Uterus (tissue), 3 donors: ENCODE measurements at regions not wholly inside any gene's neighbourhood (a gene's known extent, or its start where the extent isn't known, plus 50 kb on each side); places are given as distances from the start of the nearest gene placed in this dataset.
"Not testable (repeated sequence)": the region's sequence is repeated elsewhere in the genome, so short reads cannot be mapped to it uniquely, and the experiment has no call there.

Experiments used
- DNase-seq, 2 donors: peaks; one replicate each; pipeline ENCODE4 v3.0.0-alpha.2; 2019 to 2020
- H3K27ac ChIP-seq, 2 donors: fragments of 200-600 bp; sonication (generic); 1 replicate in 1 of 2; 2 replicates in 1 of 2; pipeline ENCODE4 v1.5.1; 2016 to 2018
- H3K27me3 ChIP-seq, 2 donors: fragments of 200-600 bp; sonication (generic); one replicate each; pipeline ENCODE4 v1.5.1; 2018 to 2019; ENCODE audit warnings: control low read depth in 1 of 2
- H3K36me3 ChIP-seq, 2 donors: fragments of 200-600 bp; sonication (generic); one replicate each; pipeline ENCODE4 v1.5.1; 2019; ENCODE audit warnings: control low read depth in 1 of 2
- H3K4me1 ChIP-seq, 2 donors: fragments of 200-600 bp; sonication (generic); one replicate each; pipeline ENCODE4 v1.5.1; 2018 to 2019; ENCODE audit warnings: control low read depth in 1 of 2
- H3K4me3 ChIP-seq, 2 donors: fragments of 200-600 bp; sonication (generic); 1 replicate in 1 of 2; 2 replicates in 1 of 2; pipeline ENCODE4 v1.5.1; 2018 to 2019; ENCODE audit warnings: mild to moderate bottlenecking in 1 of 2
- H3K9me3 ChIP-seq, 2 donors: fragments of 200-600 bp; sonication (generic); one replicate each; pipeline ENCODE4 v1.5.1; 2019; ENCODE audit warnings: control low read depth in 1 of 2
- POLR2A ChIP-seq, 2 donors: fragments of 450-650 bp; IDR thresholded peaks; one replicate each; pipeline ENCODE4 v1.6.1; 2016; ENCODE audit warnings: antibody characterized with exemption in 2 of 2, mild to moderate bottlenecking in 1 of 2, moderate library complexity in 1 of 2
- intact Hi-C: fragments of 100-400 bp; cut with DNase I; formaldehyde crosslinking; loops from one replicate; pipeline ENCODE4 v1.15.1; 2023; ENCODE audit warnings: low total_unique reads
- TF ChIP-seq, protein P1 (sequence below), 4 experiments: fragments of 200-600 bp in 2 of 4; fragments of 450-650 bp in 2 of 4; sonication (generic) in 2 of 4; IDR thresholded peaks; one replicate each; pipeline ENCODE4 v1.5.1; 2016 to 2019; ENCODE audit warnings: antibody characterized with exemption in 4 of 4, mild to moderate bottlenecking in 2 of 4, moderate library complexity in 1 of 4
- donor health status: DM: yes; HTN: yes; CAD: no.

- Histone ChIP-seq H3K4me1 (no peaks in the 10 kb centered on the region), H3K27me3 (no peaks in the 10 kb centered on the region), H3K9me3 (no peaks in the 10 kb centered on the region), H3K4me3 (no peak overlapping the region), H3K36me3 (no peaks in the 10 kb centered on the region), H3K27ac (no peak overlapping the region)
- no peak for TF ChIP-seq POLR2A (IDR thresholded peaks at IDR 0.05)
- TF ChIP-seq, protein P1, sequence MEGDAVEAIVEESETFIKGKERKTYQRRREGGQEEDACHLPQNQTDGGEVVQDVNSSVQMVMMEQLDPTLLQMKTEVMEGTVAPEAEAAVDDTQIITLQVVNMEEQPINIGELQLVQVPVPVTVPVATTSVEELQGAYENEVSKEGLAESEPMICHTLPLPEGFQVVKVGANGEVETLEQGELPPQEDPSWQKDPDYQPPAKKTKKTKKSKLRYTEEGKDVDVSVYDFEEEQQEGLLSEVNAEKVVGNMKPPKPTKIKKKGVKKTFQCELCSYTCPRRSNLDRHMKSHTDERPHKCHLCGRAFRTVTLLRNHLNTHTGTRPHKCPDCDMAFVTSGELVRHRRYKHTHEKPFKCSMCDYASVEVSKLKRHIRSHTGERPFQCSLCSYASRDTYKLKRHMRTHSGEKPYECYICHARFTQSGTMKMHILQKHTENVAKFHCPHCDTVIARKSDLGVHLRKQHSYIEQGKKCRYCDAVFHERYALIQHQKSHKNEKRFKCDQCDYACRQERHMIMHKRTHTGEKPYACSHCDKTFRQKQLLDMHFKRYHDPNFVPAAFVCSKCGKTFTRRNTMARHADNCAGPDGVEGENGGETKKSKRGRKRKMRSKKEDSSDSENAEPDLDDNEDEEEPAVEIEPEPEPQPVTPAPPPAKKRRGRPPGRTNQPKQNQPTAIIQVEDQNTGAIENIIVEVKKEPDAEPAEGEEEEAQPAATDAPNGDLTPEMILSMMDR (IDR thresholded peaks at IDR 0.05): no peak
- DNase-seq: no peak
- intact Hi-C loops: no loop called here
These were observed 348.9 kb upstream of the MAF start for GRCh38 chr16:79949417-79949816.

- no peak for TF ChIP-seq POLR2A (IDR thresholded peaks at IDR 0.05)
- TF ChIP-seq, protein P1 (IDR thresholded peaks at IDR 0.05): no peak
- Histone ChIP-seq H3K4me3 (no peak overlapping the region), H3K27me3 (no peaks in the 10 kb centered on the region), H3K36me3 (no peaks in the 10 kb centered on the region), H3K27ac (no peak overlapping the region), H3K4me1 (no peaks in the 10 kb centered on the region), H3K9me3 (no peaks in the 10 kb centered on the region)
- intact Hi-C loops: no loop called here
- no peak for DNase-seq
These were observed 347.2 kb upstream of the MAF start for GRCh38 chr16:79947771-79948170.

DNA sequence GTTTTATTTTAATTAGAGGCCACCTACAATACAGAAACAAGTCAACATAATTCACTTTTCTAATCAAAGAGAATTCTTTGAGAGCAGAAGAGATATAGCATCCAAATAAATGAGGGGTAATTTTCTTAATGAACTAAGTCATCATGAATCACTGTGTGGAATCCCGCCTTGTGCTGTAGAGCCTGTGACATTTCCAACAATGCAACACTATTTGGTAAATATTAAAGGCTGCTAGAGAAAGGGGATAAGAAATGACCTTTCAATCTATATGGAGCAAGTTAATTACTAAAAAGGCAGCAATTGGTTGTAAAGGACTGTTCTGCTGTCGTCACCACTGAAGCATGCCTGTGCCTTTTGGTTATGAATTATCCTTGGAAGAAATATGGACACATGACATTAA is 345.7 kb upstream of the MAF start:
- H3K9me3 ChIP-seq: no peaks in the 10 kb centered on the region
- H3K27me3 ChIP-seq: no peaks in the 10 kb centered on the region
- H3K4me3 ChIP-seq: no peak overlapping the region
- no peak for TF ChIP-seq POLR2A (IDR thresholded peaks at IDR 0.05)
- TF ChIP-seq, protein P1 (IDR thresholded peaks at IDR 0.05): no peak
- intact Hi-C loops: no loop called here
- no peak for DNase-seq
- H3K4me1 ChIP-seq: no peaks in the 10 kb centered on the region
- no peaks in the 10 kb centered on the region for H3K36me3 ChIP-seq
- no peak overlapping the region for H3K27ac ChIP-seq

GRCh38 chr16:79943736-79944135 is 343.2 kb upstream of the MAF start:
- Histone ChIP-seq H3K4me3 (no peak overlapping the region), H3K4me1 (no peaks in the 10 kb centered on the region), H3K27ac (no peak overlapping the region), H3K36me3 (no peaks in the 10 kb centered on the region), H3K9me3 (no peaks in the 10 kb centered on the region), H3K27me3 (no peaks in the 10 kb centered on the region)
- intact Hi-C loops: no loop called here
- no peak for DNase-seq
- TF ChIP-seq POLR2A (IDR thresholded peaks at IDR 0.05): no peak
- TF ChIP-seq, protein P1 (IDR thresholded peaks at IDR 0.05): no peak

DNA sequence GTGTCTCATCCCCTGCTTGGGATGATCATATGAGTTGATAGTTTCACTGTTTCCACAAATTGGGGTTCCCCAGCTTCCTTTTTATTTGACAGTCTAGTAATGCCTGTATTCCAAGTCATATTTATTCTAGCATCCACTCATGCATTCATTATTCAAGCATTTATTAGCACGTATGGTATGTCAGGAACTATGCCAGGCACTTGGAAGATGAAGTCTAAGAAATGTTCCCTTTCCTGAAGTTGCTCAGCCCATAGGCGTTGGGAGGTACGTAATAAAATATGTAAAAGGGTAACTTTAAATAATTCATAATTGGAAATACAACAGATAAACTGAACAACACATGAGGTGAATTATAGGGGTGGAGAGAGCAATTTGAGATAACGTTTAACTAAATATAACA is 338.0 kb upstream of the MAF start:
- H3K4me1 ChIP-seq: no peaks in the 10 kb centered on the region
- H3K27me3 ChIP-seq: no peaks in the 10 kb centered on the region
- TF ChIP-seq POLR2A (IDR thresholded peaks at IDR 0.05): no peak
- TF ChIP-seq, protein P1 (IDR thresholded peaks at IDR 0.05): no peak
- H3K4me3 ChIP-seq: no peak overlapping the region
- intact Hi-C loops: no loop called here
- H3K27ac ChIP-seq: no peak overlapping the region
- no peaks in the 10 kb centered on the region for H3K36me3 ChIP-seq
- no peak for DNase-seq
- H3K9me3 ChIP-seq: no peaks in the 10 kb centered on the region

- intact Hi-C loops, H3K36me3 ChIP-seq, H3K27ac ChIP-seq, DNase-seq, H3K27me3 ChIP-seq, H3K9me3 ChIP-seq, H3K4me1 ChIP-seq, H3K4me3 ChIP-seq: not testable (repeated sequence)
These were observed 337.1 kb upstream of the MAF start for GRCh38 chr16:79937671-79938070.
